ENCODE measurements at regions not wholly inside any gene's neighbourhood (a gene's known extent, or its start where the extent isn't known, plus 50 kb on each side); places are given as distances from the start of the nearest gene placed in this dataset.

DNA sequence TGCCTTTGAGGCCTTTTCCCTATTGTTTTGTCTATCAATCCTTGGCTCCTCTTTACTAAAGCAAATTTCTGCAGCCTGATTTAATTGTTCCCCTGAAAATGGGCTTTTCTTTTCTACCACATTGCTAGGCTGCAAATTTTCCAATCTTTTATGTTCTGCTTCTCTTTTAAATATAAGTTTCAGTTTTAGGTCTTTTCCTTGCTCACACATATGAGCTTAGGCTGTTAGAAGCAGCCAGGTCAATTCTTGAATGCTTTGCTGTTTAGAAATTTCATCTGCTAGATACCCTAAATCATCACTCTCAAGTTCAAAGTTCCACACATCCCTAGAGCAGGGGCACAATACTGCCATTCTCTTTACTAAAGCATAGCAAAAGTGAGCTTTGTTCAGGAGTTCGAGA, 159.6 kb downstream of the ARL4A start:
- TF ChIP-seq, protein P1, sequence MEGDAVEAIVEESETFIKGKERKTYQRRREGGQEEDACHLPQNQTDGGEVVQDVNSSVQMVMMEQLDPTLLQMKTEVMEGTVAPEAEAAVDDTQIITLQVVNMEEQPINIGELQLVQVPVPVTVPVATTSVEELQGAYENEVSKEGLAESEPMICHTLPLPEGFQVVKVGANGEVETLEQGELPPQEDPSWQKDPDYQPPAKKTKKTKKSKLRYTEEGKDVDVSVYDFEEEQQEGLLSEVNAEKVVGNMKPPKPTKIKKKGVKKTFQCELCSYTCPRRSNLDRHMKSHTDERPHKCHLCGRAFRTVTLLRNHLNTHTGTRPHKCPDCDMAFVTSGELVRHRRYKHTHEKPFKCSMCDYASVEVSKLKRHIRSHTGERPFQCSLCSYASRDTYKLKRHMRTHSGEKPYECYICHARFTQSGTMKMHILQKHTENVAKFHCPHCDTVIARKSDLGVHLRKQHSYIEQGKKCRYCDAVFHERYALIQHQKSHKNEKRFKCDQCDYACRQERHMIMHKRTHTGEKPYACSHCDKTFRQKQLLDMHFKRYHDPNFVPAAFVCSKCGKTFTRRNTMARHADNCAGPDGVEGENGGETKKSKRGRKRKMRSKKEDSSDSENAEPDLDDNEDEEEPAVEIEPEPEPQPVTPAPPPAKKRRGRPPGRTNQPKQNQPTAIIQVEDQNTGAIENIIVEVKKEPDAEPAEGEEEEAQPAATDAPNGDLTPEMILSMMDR (IDR thresholded peaks at IDR 0.05) = no peak
- no peak for TF ChIP-seq POLR2A (IDR thresholded peaks at IDR 0.05)

Data from suprapubic skin (tissue), 3 donors.